H1 (cell line): ENCODE measurements at regions not wholly inside any gene's neighbourhood (a gene's known extent, or its start where the extent isn't known, plus 50 kb on each side); places are given as distances from the start of the nearest gene placed in this dataset.

Experiments used
- CTCF ChIA-PET: fragments of 300-600 bp; sonication (Branson Sonifier 250); formaldehyde crosslinking; loops from one replicate; lab custom pipeline; 2021; ENCODE audit not compliant: partially characterized antibody; lab: Charles Lee
- POLR2A ChIA-PET: fragments of 300-600 bp; sonication (Branson Sonifier 250); formaldehyde crosslinking; loops from one replicate; lab custom pipeline; 2021; ENCODE audit warnings: inconsistent platforms; ENCODE audit not compliant: partially characterized antibody; lab: Charles Lee
- DNase-seq, 2 experiments: peaks; one replicate each; pipeline versions ENCODE4 v3.0.0 to v3.0.0-alpha.2; 2010 to 2022; ENCODE audit warnings: low spot score in 2 of 2, low read depth in 1 of 2, mixed read lengths in 1 of 2
- FAIRE-seq: peaks from 2 replicates; lab custom pipeline; 2011; peaks lifted over from hg19 to GRCh38; lab: Jason Lieb, UNC
- H2AFZ ChIP-seq: 2 replicates; pipeline ENCODE4 v1.8.1; 2012; ENCODE audit warnings: low read length, inconsistent platforms
- H2AK5ac ChIP-seq: 2 replicates; pipeline ENCODE4 v1.6.1; 2013; ENCODE audit warnings: low read depth, low read length
- H2BK120ac ChIP-seq: replicated peaks from 2 replicates; pipeline ENCODE3; 2013; ENCODE audit warnings: low read depth, low read length, inconsistent platforms
- H2BK12ac ChIP-seq: 2 replicates; pipeline ENCODE4 v1.6.1; 2013; ENCODE audit warnings: low read depth, low read length
- H2BK15ac ChIP-seq: 2 replicates; pipeline ENCODE4 v1.6.1; 2013; ENCODE audit warnings: low read length
- H2BK20ac ChIP-seq: 2 replicates; pipeline ENCODE4 v1.6.1; 2013; ENCODE audit warnings: low read length
- H2BK5ac ChIP-seq: 2 replicates; pipeline ENCODE4 v1.6.1; 2013; ENCODE audit warnings: low read depth, low read length
- H3K14ac ChIP-seq: 2 replicates; pipeline ENCODE4 v1.6.1; 2013; ENCODE audit warnings: inconsistent platforms; ENCODE audit not compliant: insufficient read length
- H3K18ac ChIP-seq: 2 replicates; pipeline ENCODE4 v1.6.1; 2013; ENCODE audit warnings: low read length; ENCODE audit errors: extremely low read depth
- H3K23ac ChIP-seq: 2 replicates; pipeline ENCODE4 v1.6.1; 2013; ENCODE audit warnings: inconsistent platforms; ENCODE audit not compliant: insufficient read length
- H3K23me2 ChIP-seq: 2 replicates; pipeline ENCODE4 v1.6.1; 2013; ENCODE audit warnings: low read depth, low read length
- H3K27ac ChIP-seq: 2 replicates; pipeline ENCODE4 v1.6.1; 2011; ENCODE audit warnings: low read depth, low read length, inconsistent platforms
- H3K27me3 ChIP-seq, 4 experiments: replicated peaks in 1 of 4; 1 replicate in 1 of 4; 2 replicates in 3 of 4; pipeline versions ENCODE4 v1.6.1 to v1.8.1; 2011 to 2013; ENCODE audit warnings: low read length in 3 of 4, mild to moderate bottlenecking in 3 of 4, inconsistent platforms in 2 of 4, mixed read lengths in 2 of 4, moderate library complexity in 1 of 4; ENCODE audit not compliant: control insufficient read depth in 3 of 4, insufficient read depth in 3 of 4; ENCODE audit errors: extremely low read depth in 1 of 4
- H3K36me3 ChIP-seq, 4 experiments: 2 replicates each; pipeline versions ENCODE4 v1.6.1 to v1.8.1; 2011 to 2013; ENCODE audit warnings: mild to moderate bottlenecking in 4 of 4, low read length in 3 of 4, moderate library complexity in 2 of 4, control low read depth in 1 of 4, inconsistent platforms in 1 of 4; ENCODE audit not compliant: insufficient read depth in 4 of 4, control insufficient read depth in 2 of 4
- H3K4ac ChIP-seq: replicated peaks from 2 replicates; pipeline ENCODE3; 2013; ENCODE audit warnings: low read length, low read depth, mixed read lengths, inconsistent platforms; ENCODE audit not compliant: insufficient read length
- H3K4me1 ChIP-seq, 4 experiments: replicated peaks in 1 of 4; 1 replicate in 1 of 4; 2 replicates in 3 of 4; pipeline versions ENCODE4 v1.6.1 to v1.8.1; 2011 to 2013; ENCODE audit warnings: low read length in 3 of 4, inconsistent platforms in 2 of 4, mixed read lengths in 1 of 4; ENCODE audit not compliant: insufficient read depth in 4 of 4, control insufficient read depth in 3 of 4
- H3K4me2 ChIP-seq, 2 experiments: 2 replicates each; pipeline versions ENCODE4 v1.6.1 to v1.8.1; 2011 to 2013; ENCODE audit warnings: low read depth in 2 of 2, low read length in 2 of 2, control low read depth in 1 of 2, inconsistent platforms in 1 of 2, mild to moderate bottlenecking in 1 of 2; ENCODE audit not compliant: insufficient read depth in 1 of 2
- H3K4me3 ChIP-seq, 4 experiments: fragments of 200-600, 300-600 bp in 1 of 4; sonication (generic), shearing (Covaris generic), sonication (Bioruptor Twin) in 1 of 4; 2 replicates each; pipeline versions ENCODE4 v1.5.1 to v1.8.1; 2011 to 2016; ENCODE audit warnings: low read length in 4 of 4, low read depth in 3 of 4, control low read depth in 2 of 4, inconsistent platforms in 2 of 4, mild to moderate bottlenecking in 2 of 4, mixed read lengths in 1 of 4, moderate library complexity in 1 of 4; ENCODE audit not compliant: insufficient read depth in 2 of 4; ENCODE audit errors: extremely low read depth in 1 of 4
- H3K56ac ChIP-seq: replicated peaks from 2 replicates; pipeline ENCODE3; 2013; ENCODE audit warnings: low read depth, mild to moderate bottlenecking, mixed read lengths, low read length, inconsistent platforms; ENCODE audit not compliant: insufficient read length
- H3K79me1 ChIP-seq: 2 replicates; pipeline ENCODE4 v1.6.1; 2013; ENCODE audit warnings: low read depth, low read length, control low read depth
- H3K79me2 ChIP-seq, 2 experiments: 2 replicates each; pipeline versions ENCODE4 v1.6.1 to v1.8.1; 2012 to 2013; ENCODE audit warnings: low read length in 2 of 2, mild to moderate bottlenecking in 2 of 2, inconsistent platforms in 1 of 2; ENCODE audit not compliant: insufficient read depth in 2 of 2, control insufficient read depth in 1 of 2
- H3K9ac ChIP-seq, 4 experiments: replicated peaks in 1 of 4; 1 replicate in 1 of 4; 2 replicates in 3 of 4; pipeline versions ENCODE4 v1.6.1 to v1.8.1; 2011 to 2013; ENCODE audit warnings: low read depth in 3 of 4, low read length in 3 of 4, control low read depth in 2 of 4, mild to moderate bottlenecking in 2 of 4, moderate library complexity in 2 of 4, inconsistent platforms in 1 of 4; ENCODE audit errors: extremely low read depth in 1 of 4
- H3K9me3 ChIP-seq, 2 experiments: 2 replicates each; pipeline versions ENCODE4 v1.6.1 to v1.8.1; 2012 to 2013; ENCODE audit warnings: mild to moderate bottlenecking in 2 of 2, moderate library complexity in 2 of 2, control low read depth in 1 of 2, inconsistent platforms in 1 of 2, low read depth in 1 of 2, low read length in 1 of 2, mixed read lengths in 1 of 2; ENCODE audit not compliant: insufficient read depth in 2 of 2
- H4K20me1 ChIP-seq, 2 experiments: replicated peaks in 1 of 2; 2 replicates each; pipeline versions ENCODE3 to v1.8.1; 2011 to 2013; ENCODE audit warnings: inconsistent platforms in 2 of 2, low read length in 2 of 2, mild to moderate bottlenecking in 1 of 2; ENCODE audit not compliant: insufficient read depth in 2 of 2, control insufficient read depth in 1 of 2
- H4K5ac ChIP-seq: 2 replicates; pipeline ENCODE4 v1.6.1; 2013; ENCODE audit warnings: low read length, low read depth, mixed read lengths, inconsistent platforms; ENCODE audit not compliant: insufficient read length
- H4K8ac ChIP-seq: 2 replicates; pipeline ENCODE4 v1.8.0; 2013; ENCODE audit warnings: mild to moderate bottlenecking, moderate library complexity, low read length, inconsistent platforms; ENCODE audit not compliant: insufficient read depth; ENCODE audit errors: extremely low read depth
- H4K91ac ChIP-seq: replicated peaks from 2 replicates; pipeline ENCODE3; 2013; ENCODE audit warnings: low read length, mixed read lengths, inconsistent platforms; ENCODE audit not compliant: insufficient read length
- POU5F1 ChIP-seq: IDR thresholded peaks from 2 replicates; pipeline ENCODE4 v1.6.1; 2011; ENCODE audit warnings: low read depth, mild to moderate bottlenecking, low read length, moderate library complexity
- RAD21 ChIP-seq, 2 experiments: IDR thresholded peaks in 1 of 2; conservative IDR thresholded peaks in 1 of 2; 2 replicates each; pipeline ENCODE4 v1.6.1; 2011; ENCODE audit warnings: low read depth in 2 of 2, low read length in 2 of 2, improper control_type of control experiment in 1 of 2, inconsistent platforms in 1 of 2, mild to moderate bottlenecking in 1 of 2, moderate library complexity in 1 of 2
- WGBS, 2 experiments: shearing (Covaris generic) in 1 of 2; methylation state at CpG; one replicate each; pipeline versions ENCODE4 v1.1.6 to v1.1.7; 2013 to 2015; ENCODE audit warnings: low lambda C conversion rate in 2 of 2, mixed read lengths in 2 of 2, inconsistent platforms in 1 of 2, low coverage in 1 of 2, missing lambda C conversion rate in 1 of 2; ENCODE audit not compliant: insufficient replicate concordance in 2 of 2, insufficient coverage in 1 of 2, insufficient read length in 1 of 2; ENCODE audit errors: extremely low coverage in 1 of 2, missing lambda C conversion rate in 1 of 2; 5-methylcytosine and 5-hydroxymethylcytosine counted together
- TF ChIP-seq, protein P1 (sequence below), 3 experiments: IDR thresholded peaks; 1 replicate in 2 of 3; 2 replicates in 1 of 3; pipeline versions ENCODE4 v1.5.1 to v1.6.1; 2011; ENCODE audit warnings: low read length in 3 of 3, mild to moderate bottlenecking in 3 of 3, inconsistent platforms in 2 of 3, low read depth in 1 of 3, moderate library complexity in 1 of 3; ENCODE audit not compliant: insufficient read depth in 1 of 3; ENCODE audit errors: control extremely low read depth in 1 of 3

DNA sequence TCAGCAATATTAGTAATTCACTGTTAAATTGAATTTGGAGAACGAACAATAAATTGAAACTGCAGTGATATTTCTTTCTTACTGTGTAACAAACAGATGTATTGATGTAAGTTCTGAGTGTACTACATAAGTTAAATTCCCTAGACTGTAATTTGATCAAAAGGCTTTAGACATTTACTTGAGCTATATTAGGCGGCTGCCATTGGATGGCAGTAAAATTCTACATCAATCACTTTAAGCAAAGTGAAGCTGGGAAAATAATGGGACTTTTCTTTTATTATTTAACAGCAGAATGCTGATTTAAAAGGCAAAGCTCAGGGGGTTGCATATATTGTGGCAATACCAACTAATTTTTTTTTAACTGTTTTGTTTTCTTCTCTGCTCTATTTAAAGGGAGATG lies 212.6 kb upstream of the PLSCR5 start:
- Histone ChIP-seq H3K4me2 (no peak overlapping the region), H3K4ac (no peak overlapping the region), H3K18ac (no peak overlapping the region), H3K9me3 (no peaks in the 10 kb centered on the region), H4K91ac (no peak overlapping the region), H3K36me3 (no peaks in the 10 kb centered on the region), H3K4me1 (no peaks in the 10 kb centered on the region), H3K4me3 (no peak overlapping the region), H4K5ac (no peak overlapping the region), H2AK5ac (no peak overlapping the region), H2BK15ac (no peak overlapping the region), H4K8ac (no peak overlapping the region), H2BK12ac (no peak overlapping the region), H4K20me1 (no peaks in the 10 kb centered on the region), H3K27me3 (no peaks in the 10 kb centered on the region), H2AFZ (no peak overlapping the region), H3K79me2 (no peaks in the 10 kb centered on the region), H2BK120ac (no peak overlapping the region), H3K79me1 (no peaks in the 10 kb centered on the region), H3K56ac (no peak overlapping the region), H3K9ac (no peak overlapping the region), H3K23me2 (no peaks in the 10 kb centered on the region; the same call in 1 of the 2 replicates), H2BK20ac (no peak overlapping the region), H2BK5ac (no peak overlapping the region), H3K14ac (no peak overlapping the region), H3K23ac (no peak overlapping the region), H3K27ac (no peak overlapping the region)
- ChIA-PET POLR2A (no interaction called here), CTCF (interaction anchor here (0.5 to 1.9 kb wide), 4 partner anchors 8 to 374 kb away, joined by 3 to 7 read pairs (median 4); no protein-coding TSS in a partner anchor)
- WGBS, 2 experiments: 71% methylated on average over 2 of the region's 2 CpGs; no CpG with 5 or more reads in 1 of the 2 experiments
- DNase-seq: no peak
- no peak for FAIRE-seq
- TF ChIP-seq, protein P1, sequence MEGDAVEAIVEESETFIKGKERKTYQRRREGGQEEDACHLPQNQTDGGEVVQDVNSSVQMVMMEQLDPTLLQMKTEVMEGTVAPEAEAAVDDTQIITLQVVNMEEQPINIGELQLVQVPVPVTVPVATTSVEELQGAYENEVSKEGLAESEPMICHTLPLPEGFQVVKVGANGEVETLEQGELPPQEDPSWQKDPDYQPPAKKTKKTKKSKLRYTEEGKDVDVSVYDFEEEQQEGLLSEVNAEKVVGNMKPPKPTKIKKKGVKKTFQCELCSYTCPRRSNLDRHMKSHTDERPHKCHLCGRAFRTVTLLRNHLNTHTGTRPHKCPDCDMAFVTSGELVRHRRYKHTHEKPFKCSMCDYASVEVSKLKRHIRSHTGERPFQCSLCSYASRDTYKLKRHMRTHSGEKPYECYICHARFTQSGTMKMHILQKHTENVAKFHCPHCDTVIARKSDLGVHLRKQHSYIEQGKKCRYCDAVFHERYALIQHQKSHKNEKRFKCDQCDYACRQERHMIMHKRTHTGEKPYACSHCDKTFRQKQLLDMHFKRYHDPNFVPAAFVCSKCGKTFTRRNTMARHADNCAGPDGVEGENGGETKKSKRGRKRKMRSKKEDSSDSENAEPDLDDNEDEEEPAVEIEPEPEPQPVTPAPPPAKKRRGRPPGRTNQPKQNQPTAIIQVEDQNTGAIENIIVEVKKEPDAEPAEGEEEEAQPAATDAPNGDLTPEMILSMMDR (IDR thresholded peaks at IDR 0.05; ENCODE audit: control extremely low read depth in 1 of 3, insufficient read depth in 1 of 3, low read depth in 1 of 3, low read length in 3 of 3): peak in 2 of 3 experiments; percentile 5 to 32; a peak in 2 of 4 replicates
- TF ChIP-seq POU5F1: no peak
- TF ChIP-seq RAD21 (IDR thresholded peaks at IDR 0.05 in 1 of 2, conservative IDR thresholded peaks at IDR 0.05 in 1 of 2; ENCODE audit: low read depth in 2 of 2, low read length in 2 of 2): peak; percentile 62
